GM12874 (cell line): ENCODE measurements at regions not wholly inside any gene's neighbourhood (a gene's known extent, or its start where the extent isn't known, plus 50 kb on each side); places are given as distances from the start of the nearest gene placed in this dataset.

Experiments
- TF ChIP-seq, protein P1 (sequence below): IDR thresholded peaks from 2 replicates; pipeline ENCODE4 v1.5.1; 2011; ENCODE audit warnings: low read depth, mild to moderate bottlenecking, control low read depth, low read length, moderate library complexity; ENCODE audit not compliant: insufficient read depth

DNA sequence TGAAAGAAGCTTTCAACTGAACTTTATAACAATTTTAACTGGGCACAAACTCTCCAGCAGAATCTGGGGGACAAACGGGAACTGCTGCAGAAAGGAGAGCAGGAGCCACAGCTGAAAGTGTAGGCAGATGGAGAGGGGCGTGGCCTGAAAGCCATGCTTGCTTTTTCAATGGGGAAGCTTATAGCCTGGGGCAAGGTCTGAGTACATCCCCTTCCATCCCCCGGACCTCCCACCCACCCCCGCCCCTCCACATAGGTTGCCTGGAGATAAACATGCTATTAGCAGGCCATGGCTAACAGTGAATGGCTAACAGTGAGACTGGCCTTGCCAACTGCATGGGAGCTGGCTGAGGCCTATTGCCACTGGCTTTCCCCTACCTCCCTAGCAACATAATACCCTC, 317.9 kb upstream of the TANK start:
- TF ChIP-seq, protein P1, sequence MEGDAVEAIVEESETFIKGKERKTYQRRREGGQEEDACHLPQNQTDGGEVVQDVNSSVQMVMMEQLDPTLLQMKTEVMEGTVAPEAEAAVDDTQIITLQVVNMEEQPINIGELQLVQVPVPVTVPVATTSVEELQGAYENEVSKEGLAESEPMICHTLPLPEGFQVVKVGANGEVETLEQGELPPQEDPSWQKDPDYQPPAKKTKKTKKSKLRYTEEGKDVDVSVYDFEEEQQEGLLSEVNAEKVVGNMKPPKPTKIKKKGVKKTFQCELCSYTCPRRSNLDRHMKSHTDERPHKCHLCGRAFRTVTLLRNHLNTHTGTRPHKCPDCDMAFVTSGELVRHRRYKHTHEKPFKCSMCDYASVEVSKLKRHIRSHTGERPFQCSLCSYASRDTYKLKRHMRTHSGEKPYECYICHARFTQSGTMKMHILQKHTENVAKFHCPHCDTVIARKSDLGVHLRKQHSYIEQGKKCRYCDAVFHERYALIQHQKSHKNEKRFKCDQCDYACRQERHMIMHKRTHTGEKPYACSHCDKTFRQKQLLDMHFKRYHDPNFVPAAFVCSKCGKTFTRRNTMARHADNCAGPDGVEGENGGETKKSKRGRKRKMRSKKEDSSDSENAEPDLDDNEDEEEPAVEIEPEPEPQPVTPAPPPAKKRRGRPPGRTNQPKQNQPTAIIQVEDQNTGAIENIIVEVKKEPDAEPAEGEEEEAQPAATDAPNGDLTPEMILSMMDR, result no peak

DNA sequence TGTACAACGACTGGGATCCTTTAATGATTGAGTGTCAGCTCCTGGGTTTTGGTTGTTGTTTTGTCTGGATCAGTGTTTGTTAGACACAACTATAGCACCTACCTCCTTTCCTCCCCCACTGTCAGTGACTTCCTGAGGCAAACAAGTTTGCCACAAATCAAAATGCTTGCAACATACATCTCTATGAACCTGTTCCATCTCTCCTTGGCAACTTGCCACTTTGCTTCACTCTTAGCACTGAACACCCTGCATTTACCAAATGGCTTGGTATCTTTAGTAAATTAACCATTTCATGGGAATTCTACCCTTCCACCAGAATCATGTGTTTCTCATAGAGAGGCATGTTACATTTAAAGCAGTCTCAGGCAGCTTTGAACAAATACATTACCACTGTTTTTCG, 301.1 kb upstream of the TANK start:
- TF ChIP-seq, protein P1, result no peak

DNA sequence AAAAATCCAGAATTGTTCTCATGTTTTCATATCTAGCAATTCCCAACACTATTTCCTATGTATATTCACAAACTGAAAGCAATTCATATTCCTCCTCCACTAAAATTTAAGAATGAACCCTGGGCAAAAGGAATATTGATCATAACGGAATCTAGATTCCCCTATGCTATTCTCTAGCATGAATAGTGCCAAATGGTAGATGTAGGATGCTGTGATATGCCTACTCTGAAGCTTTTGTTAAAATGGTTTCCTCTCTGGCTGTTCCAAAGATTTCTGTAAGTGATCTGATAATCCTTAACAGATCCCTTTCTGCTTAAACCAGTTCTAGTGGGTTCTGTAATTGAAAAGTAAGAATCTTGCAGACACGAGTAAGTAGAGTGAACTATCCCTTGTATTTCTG, 298.0 kb upstream of the TANK start:
- TF ChIP-seq, protein P1, result no peak

DNA sequence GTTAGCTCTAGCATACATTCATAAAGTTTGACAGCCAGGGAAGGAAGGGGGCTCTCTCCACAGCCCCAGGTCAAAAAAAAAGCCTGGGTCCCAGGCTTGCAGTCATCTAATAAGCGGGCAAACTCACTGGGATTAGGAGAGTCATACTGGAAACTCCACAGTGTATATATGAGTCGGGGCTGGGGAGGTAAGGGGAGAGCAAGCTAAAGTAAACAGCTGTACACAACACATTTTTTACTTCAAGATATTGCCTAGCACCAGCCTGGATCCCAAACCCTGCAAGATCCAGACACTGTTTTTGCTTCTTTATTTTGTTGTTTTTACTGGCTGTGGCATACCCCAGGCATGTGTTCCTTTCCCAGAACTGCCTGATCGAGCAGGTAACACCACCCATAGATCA, 291.3 kb upstream of the TANK start:
- TF ChIP-seq, protein P1, result no peak

DNA sequence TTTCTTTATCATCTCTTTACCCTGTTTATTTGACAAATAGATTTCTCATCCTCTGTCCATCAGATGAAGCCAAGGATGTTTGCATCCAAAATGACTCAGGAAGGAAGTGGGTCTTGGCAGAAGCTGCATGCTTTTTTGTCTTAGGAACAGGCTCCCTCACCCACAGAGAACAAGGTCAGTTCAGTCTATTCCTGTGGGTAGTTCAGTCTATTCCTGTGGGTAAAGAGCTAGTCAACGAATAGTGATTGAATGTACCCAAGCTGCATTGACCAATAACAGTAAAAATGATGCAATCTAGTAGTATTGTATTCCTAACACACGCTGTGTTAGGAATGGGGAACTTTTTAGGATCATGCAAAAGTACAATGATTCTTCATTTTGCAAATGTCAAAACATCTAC, 290.8 kb upstream of the TANK start:
- TF ChIP-seq, protein P1, result no peak

DNA sequence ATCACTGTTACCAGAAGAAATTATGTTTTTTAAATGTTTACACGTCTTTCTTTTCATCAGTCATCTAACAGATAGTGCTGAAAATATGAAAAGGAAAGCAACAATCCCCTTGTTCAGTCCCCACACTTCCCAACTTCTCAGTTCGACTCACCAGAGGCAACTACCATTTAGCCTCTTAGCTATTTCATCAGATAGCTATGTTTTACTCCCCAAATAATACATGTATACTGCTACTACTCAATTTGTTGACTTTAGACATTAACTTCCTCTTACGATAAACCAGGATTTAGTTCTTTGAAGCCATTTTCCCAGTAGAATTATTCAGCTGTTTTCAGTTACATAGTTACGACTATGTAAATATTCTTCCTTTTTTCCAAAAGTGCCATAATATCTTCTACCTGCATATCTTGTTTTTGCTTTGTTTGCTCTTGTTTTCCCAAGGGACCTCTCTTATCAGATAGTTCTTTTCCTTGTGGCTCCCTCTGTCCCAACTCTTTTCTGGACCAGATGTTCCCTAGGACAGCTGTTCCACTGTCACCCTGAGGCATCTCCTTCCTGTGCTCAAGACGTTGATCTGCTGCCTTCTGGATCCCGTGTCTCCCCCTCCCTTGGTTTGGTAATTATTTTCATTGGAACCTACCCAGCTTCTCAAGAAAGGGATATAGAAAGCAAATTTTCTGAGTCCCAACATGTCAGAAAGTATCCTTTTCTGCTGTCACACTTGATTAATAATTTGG, 289.3 kb upstream of the TANK start:
- TF ChIP-seq, protein P1, result no peak

DNA sequence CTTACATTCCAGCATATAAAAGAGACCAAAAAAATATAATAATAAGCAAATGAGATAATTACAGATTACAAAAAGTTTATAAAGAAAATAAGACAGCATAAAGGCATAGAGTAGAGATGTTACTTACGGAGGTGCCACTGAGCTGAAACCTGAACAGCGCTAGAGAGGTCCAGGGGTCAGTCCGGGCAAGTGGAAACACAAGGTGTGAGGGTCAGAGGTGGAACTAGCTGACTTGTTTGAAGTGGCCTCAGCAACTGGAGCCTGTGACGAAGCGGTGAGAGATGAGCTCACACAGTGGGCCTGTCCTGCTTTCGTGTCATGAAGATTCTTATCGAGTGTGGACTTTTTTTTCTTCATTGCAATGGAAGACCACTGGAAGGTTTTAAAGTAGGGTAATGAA, 288.3 kb upstream of the TANK start:
- TF ChIP-seq, protein P1, result no peak
